NB4 (cell line): ENCODE measurements at regions not wholly inside any gene's neighbourhood (a gene's known extent, or its start where the extent isn't known, plus 50 kb on each side); places are given as distances from the start of the nearest gene placed in this dataset.

Source experiments
- DNase-seq: peaks from one replicate; pipeline ENCODE4 v3.0.0; 2010; ENCODE audit warnings: low read depth
- H3K4me3 ChIP-seq: one replicate; pipeline ENCODE4 v1.5.1; 2011; ENCODE audit warnings: mild to moderate bottlenecking, low read depth, low read length, moderate library complexity
- MYC ChIP-seq: IDR thresholded peaks from 2 replicates; pipeline ENCODE4 v1.6.1; 2011; ENCODE audit warnings: low read depth, low read length
- POLR2A ChIP-seq: IDR thresholded peaks from 2 replicates; pipeline ENCODE4 v1.6.1; 2011; ENCODE audit warnings: mild to moderate bottlenecking; ENCODE audit not compliant: insufficient read length; ENCODE audit errors: extremely low read depth
- TF ChIP-seq, protein P1 (sequence below): IDR thresholded peaks from one replicate; pipeline ENCODE4 v1.5.1; 2012; ENCODE audit warnings: low read depth, low read length
- TF ChIP-seq, protein P2 (sequence below): IDR thresholded peaks from 2 replicates; pipeline ENCODE4 v1.6.1; 2011; ENCODE audit warnings: low read depth, low read length

DNA sequence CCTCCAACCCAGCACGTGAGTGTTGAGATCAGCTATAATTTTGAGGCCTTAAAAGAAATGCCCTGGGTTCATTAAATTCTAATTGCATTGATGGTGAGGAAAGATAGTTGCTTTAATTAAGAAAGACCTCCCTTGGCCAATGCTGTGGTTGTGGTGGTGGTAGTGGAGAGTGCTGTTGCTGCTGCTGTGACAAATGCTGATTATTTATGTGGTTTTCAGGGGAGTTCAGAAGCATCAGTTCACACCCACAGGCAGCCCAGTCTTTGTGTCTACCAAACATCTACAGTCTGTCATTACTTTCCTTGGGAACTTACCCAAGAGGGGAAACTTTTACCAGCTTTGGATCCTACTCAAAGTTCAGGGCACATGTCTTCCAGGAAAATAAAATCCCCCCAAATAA lies 178.4 kb upstream of the PARP11 start:
- DNase-seq: no peak
- no peak overlapping the region for H3K4me3 ChIP-seq
- TF ChIP-seq MYC (no peak), POLR2A (no peak)
- TF ChIP-seq, protein P1, sequence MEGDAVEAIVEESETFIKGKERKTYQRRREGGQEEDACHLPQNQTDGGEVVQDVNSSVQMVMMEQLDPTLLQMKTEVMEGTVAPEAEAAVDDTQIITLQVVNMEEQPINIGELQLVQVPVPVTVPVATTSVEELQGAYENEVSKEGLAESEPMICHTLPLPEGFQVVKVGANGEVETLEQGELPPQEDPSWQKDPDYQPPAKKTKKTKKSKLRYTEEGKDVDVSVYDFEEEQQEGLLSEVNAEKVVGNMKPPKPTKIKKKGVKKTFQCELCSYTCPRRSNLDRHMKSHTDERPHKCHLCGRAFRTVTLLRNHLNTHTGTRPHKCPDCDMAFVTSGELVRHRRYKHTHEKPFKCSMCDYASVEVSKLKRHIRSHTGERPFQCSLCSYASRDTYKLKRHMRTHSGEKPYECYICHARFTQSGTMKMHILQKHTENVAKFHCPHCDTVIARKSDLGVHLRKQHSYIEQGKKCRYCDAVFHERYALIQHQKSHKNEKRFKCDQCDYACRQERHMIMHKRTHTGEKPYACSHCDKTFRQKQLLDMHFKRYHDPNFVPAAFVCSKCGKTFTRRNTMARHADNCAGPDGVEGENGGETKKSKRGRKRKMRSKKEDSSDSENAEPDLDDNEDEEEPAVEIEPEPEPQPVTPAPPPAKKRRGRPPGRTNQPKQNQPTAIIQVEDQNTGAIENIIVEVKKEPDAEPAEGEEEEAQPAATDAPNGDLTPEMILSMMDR: no peak
- TF ChIP-seq, protein P2, sequence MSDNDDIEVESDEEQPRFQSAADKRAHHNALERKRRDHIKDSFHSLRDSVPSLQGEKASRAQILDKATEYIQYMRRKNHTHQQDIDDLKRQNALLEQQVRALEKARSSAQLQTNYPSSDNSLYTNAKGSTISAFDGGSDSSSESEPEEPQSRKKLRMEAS: no peak

DNA sequence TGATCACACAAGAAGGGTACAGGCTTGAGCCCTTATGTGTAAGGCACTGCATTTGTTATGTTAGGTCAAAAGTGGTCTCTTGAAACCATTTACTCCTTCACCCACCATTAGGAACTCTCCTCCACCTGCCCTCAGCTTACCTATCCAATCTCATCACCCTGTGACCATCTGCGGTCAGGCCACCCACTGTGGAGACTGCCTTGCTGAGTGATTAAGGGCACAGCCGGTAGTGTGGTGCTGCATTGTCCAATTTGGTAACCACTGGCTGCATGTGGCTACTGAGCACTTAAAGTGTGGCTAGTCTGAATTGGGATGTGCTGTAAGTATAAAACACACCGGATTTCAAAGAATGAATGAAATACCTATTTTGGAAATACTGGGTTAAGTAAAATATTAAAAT lies 177.1 kb upstream of the PARP11 start:
- DNase-seq: no peak
- no peak for TF ChIP-seq POLR2A
- TF ChIP-seq, protein P2: no peak
- TF ChIP-seq MYC: no peak
- TF ChIP-seq, protein P1: no peak
- no peak overlapping the region for H3K4me3 ChIP-seq

DNA sequence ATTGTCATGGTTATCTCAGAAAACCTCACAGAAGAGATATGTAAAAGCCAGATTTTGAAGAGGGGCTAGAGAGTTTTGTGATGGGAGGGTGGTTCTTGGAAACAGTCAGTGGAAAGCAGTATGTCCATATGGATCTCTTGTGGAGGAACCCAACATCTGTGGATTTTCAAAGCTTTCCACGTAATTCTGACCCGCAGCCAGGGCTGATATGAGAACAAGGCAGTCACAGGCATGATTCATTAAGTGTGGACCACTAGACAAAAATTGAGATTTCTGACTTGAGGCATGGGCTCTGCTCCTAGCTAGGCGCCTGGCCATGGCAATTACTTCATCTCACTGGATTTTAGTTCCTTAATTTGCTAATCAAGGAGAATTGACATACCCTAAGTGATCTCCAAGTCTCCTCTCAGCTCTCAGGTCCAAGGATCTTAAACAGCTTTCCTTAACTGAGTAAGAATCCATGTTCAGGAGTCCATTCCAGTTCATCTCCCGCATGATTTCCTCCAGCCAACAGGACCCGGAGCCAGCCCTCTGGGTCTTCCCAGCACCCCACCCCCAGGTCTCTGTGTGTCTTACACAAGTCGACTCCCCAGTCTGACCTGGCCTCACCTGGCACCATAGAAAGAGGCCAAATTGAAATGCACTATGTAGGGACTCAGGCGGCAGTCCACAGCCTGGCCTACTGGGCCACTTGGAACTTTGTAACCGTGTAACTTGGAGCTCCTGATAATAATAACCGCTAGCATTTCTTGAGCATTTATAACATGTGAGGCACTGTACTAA lies 176.3 kb upstream of the PARP11 start:
- H3K4me3 ChIP-seq: no peak overlapping the region
- no peak for DNase-seq
- TF ChIP-seq, protein P2: no peak
- TF ChIP-seq MYC: no peak

DNA sequence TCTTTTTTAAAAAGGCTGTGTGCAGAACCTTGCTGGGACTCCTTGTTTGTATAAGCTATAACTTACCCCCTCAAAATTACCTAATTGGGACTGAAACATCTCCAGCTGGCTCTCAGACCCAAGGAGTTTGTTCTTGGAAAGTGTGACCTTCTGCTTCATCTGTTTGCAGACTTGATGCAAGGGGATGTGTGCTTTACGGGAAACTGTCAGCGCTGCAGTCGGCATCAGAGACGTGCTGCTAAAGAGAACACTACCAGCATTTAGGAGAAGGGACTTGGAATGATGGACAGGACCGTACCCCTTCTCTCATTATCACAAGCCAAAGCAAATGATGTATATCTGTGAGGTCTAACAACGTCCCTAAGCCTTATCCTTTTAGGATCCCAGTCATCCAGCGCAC lies 174.2 kb upstream of the PARP11 start:
- no peak for DNase-seq
- H3K4me3 ChIP-seq: no peak overlapping the region
- TF ChIP-seq POLR2A: no peak
- no peak for TF ChIP-seq MYC
- TF ChIP-seq, protein P1: no peak
- TF ChIP-seq, protein P2: no peak

DNA sequence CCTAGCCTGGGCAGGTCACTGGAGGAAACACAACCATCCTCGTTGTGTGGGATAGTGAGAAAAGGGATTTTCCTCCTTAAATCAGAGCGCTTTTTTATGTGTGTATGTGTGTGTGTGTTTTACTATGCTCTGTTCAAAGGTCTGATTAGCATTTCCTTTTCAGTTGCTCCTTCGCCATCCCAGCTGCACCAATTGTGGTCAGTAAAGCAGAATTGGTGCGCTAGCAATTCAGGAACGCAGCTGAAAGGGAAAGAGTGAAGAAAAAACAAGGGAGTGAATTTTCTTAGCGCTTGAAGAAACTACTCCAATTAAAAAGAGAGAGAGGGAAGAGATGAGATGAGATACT lies 173.3 kb upstream of the PARP11 start:
- TF ChIP-seq, protein P1: no peak
- TF ChIP-seq MYC: no peak
- TF ChIP-seq POLR2A: no peak
- TF ChIP-seq, protein P2: no peak
- H3K4me3 ChIP-seq: no peak overlapping the region
- DNase-seq: no peak

DNA sequence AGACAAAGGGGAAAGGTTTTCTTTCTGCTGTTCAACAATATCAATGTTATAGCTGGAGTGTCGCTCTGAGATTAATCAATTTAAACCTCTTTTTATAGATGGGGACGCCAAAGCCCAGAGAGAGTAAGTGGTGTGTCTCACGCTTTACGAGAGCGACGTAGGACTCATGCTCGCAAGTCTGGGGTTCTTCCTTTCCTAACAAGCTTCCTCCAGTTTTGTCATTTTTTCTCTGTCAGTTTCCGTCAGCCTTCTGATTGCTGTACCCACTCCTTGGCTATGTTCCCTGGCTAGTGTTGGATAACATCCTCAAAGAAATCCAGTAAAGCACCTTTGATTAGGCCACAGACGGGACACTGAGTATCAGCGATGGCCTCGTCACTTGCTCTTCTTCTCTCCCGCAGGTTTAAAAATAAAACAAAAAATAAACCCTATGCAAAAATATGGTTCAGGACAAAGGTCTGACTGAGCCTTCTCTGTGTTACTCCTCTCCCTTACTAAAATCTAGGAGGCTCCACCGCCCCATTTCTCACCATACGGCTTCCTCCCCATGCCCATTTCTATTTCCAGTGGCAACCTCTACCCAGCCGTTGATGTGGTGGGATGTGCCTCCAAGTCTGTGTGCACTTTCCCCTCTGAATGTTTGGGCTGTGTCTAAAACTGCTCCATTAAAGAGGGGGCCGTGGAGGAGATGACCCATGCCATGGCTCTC lies 172.7 kb upstream of the PARP11 start:
- DNase-seq: no peak
- TF ChIP-seq, protein P2: no peak
- TF ChIP-seq POLR2A (no peak), MYC (no peak)
- TF ChIP-seq, protein P1: no peak

More for the DNA sequence above, 172.7 kb upstream of the PARP11 start:
- H3K4me3 ChIP-seq: no peak overlapping the region
